ENCODE measurements at regions not wholly inside any gene's neighbourhood (a gene's known extent, or its start where the extent isn't known, plus 50 kb on each side); places are given as distances from the start of the nearest gene placed in this dataset.
"Not testable (repeated sequence)": the region's sequence is repeated elsewhere in the genome, so short reads cannot be mapped to it uniquely, and the experiment has no call there.

DNA sequence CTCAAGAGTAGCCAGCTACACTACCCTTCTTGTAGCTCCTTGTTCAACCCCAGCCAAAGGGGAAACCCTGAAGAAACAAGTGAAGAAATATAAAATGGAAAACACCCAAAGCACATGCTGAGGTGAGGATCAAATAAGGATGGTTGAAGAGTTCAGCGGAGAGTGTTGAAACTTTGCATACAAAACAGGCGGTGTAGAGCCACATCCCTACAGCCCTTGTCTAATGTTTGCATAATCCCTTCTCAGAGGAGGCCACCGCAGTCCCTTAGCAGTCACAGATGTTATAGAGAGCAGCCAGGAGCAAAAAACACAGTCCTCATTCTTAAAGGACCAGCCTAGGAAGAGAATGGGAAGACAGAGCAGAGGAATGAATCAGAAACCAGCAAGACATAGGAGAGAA lies 350.7 kb upstream of the SASH1 start:
- TF ChIP-seq, protein P1, sequence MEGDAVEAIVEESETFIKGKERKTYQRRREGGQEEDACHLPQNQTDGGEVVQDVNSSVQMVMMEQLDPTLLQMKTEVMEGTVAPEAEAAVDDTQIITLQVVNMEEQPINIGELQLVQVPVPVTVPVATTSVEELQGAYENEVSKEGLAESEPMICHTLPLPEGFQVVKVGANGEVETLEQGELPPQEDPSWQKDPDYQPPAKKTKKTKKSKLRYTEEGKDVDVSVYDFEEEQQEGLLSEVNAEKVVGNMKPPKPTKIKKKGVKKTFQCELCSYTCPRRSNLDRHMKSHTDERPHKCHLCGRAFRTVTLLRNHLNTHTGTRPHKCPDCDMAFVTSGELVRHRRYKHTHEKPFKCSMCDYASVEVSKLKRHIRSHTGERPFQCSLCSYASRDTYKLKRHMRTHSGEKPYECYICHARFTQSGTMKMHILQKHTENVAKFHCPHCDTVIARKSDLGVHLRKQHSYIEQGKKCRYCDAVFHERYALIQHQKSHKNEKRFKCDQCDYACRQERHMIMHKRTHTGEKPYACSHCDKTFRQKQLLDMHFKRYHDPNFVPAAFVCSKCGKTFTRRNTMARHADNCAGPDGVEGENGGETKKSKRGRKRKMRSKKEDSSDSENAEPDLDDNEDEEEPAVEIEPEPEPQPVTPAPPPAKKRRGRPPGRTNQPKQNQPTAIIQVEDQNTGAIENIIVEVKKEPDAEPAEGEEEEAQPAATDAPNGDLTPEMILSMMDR (IDR thresholded peaks at IDR 0.05), result no peak
- intact Hi-C loops (cut with DNase I), result no loop called here
- no peak for DNase-seq
- Histone ChIP-seq H3K4me1 (no peaks in the 10 kb centered on the region), H3K27ac (no peak overlapping the region), H3K9ac (ENCODE audit: low read depth in 2 of 2, low read length in 2 of 2) (no peak overlapping the region), H3K36me3 (no peaks in the 10 kb centered on the region), H3K4me3 (no peak overlapping the region), H3K9me3 (no peaks in the 10 kb centered on the region), H3K27me3 (no peaks in the 10 kb centered on the region)

DNA sequence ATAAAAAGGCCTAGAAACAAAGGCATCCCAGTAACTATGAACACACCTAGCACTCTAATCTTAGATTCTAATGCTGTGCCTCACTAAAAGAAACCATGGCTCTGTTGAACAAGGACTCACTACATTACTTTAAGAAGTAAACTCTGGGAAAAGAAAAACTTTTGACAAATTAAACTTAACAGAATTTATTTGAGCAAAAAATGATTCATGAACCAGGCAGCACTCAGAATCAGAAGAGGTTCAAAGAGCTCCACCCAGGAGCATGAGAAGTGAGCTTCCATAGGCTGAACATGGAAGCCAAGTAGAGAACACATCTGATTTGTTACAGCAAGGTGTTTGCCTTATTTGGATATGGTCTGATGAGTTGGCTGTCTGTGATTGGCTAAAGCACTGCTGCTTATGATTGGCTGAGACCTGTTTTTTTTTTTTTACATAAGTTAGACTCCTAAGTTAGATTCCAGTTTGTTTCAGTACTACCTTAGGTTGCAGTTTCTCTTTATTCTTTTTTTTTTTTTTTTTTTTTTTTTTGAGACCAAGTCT lies 343.6 kb upstream of the SASH1 start:
- H3K27me3 ChIP-seq, result no peaks in the 10 kb centered on the region
- H3K9me3 ChIP-seq, result no peaks in the 10 kb centered on the region
- no peaks in the 10 kb centered on the region for H3K36me3 ChIP-seq
- DNase-seq, result no peak
- no peak overlapping the region for H3K4me3 ChIP-seq
- TF ChIP-seq, protein P1 (IDR thresholded peaks at IDR 0.05), result no peak
- H3K4me1 ChIP-seq, result no peaks in the 10 kb centered on the region
- no peak overlapping the region for H3K9ac ChIP-seq (ENCODE audit: low read depth in 2 of 2, low read length in 2 of 2)
- intact Hi-C loops (cut with DNase I), result no loop called here
- no peak overlapping the region for H3K27ac ChIP-seq

DNA sequence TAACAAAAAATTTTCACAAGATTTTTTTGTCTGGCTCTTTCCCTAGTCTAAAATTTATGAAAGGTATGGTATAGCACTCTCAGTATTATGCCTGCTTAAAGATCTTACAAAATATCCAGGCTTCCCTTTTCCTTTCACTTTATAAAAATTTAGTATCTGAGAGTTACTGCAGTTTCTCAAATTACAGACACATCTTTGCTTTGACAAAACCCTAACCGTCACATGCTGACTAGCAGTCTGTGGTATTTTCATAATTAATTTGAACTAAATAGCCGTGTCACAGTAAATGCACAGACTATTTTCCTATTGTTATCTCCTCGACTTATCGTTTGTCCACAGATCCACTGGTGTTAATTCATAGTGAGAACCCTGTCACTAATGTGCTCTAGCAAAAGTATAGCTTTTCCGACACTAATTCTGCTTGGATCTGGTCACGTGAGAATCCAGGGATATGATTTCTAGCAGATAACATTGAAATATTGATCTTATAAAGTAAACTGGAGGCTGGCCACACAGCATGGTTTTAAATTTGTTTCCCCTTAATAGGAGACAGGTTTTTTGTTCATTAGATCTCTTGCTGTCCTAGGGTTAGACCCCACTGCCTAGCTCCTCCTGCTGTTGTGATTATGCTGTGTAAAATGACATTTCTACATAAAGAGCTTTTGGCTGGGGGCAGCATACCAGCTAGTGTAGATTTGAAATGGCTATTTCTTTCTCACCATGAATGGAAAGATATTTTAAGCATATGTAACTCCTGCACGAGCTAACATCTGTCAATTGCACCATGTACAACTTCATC lies 340.6 kb upstream of the SASH1 start:
- no peak overlapping the region for H3K4me3 ChIP-seq
- no peaks in the 10 kb centered on the region for H3K9me3 ChIP-seq
- H3K4me1 ChIP-seq, result no peaks in the 10 kb centered on the region
- TF ChIP-seq, protein P1 (IDR thresholded peaks at IDR 0.05), result no peak
- intact Hi-C loops (cut with DNase I), result no loop called here
- no peak for DNase-seq
- no peak overlapping the region for H3K9ac ChIP-seq (ENCODE audit: low read depth in 2 of 2, low read length in 2 of 2)
- H3K27me3 ChIP-seq, result no peaks in the 10 kb centered on the region
- H3K36me3 ChIP-seq, result no peaks in the 10 kb centered on the region
- H3K27ac ChIP-seq, result no peak overlapping the region

DNA sequence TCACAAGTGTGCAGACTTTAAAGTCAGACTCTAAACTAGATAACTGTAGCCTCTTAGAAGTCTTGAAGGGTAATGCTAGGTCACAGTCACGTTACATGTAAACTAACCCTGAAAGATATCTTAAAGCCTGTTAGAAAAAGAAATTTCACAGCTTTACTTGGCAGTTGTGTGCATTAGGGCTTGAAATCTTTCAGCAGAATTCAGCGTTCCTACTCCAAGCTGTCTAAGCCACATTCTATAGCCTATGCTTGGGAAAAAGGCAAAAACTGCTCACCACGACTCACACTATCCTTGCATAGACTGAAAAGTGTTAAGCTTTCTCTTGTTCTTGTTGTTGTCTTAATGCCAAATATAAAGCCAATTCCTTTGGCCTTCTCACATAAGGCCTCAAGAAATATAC lies 338.0 kb upstream of the SASH1 start:
- Histone ChIP-seq H3K9ac (ENCODE audit: low read depth in 2 of 2, low read length in 2 of 2) (no peak overlapping the region), H3K27ac (no peak overlapping the region), H3K4me1 (no peaks in the 10 kb centered on the region), H3K9me3 (no peaks in the 10 kb centered on the region), H3K36me3 (no peaks in the 10 kb centered on the region), H3K27me3 (no peaks in the 10 kb centered on the region), H3K4me3 (no peak overlapping the region)
- intact Hi-C loops (cut with DNase I), result no loop called here
- TF ChIP-seq, protein P1 (IDR thresholded peaks at IDR 0.05), result no peak
- DNase-seq, result no peak

DNA sequence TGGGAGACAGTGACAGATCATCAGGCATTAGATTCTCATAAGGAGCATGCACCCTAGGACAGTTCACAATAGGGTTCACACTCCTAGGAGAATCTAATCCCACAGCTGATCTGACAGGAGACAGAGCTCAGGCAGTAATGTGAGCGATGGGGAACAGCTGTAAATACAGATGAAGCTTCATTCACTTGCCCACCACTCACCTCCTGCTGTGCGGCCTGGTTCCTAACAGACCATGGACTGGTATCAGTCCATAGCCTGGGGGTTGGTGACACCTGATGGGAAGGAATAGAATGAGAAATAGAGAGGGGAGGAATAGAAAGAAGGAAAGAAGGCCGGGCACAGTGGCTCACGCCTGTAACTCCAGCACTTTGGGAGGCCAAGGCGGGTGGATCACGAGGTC lies 336.8 kb upstream of the SASH1 start:
- no peaks in the 10 kb centered on the region for H3K36me3 ChIP-seq
- H3K4me1 ChIP-seq, result no peaks in the 10 kb centered on the region

DNA sequence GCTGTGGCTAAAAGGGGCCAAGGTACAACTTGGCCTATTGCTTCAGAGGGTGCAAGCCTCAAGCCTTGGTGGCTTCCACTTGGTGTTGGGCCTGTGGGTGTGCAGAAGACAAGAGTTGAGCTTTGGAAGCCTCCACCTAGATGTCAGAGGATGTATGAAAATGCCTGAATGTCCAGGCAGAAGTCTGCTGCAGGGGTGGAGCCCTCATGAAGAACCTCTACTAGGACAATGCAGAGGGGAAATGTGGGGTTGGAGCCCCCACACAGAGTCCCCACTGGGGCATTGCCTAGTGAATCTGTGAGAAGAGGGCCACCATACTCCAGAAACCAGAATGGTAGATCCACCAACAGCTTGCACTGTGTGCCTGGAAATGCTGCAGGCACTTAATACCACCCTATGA lies 332.1 kb upstream of the SASH1 start:
- H3K36me3 ChIP-seq; H3K27me3 ChIP-seq; H3K27ac ChIP-seq; DNase-seq; H3K9me3 ChIP-seq; H3K4me3 ChIP-seq; intact Hi-C loops (cut with DNase I); H3K4me1 ChIP-seq; H3K9ac ChIP-seq (ENCODE audit: low read depth in 2 of 2, low read length in 2 of 2): not testable (repeated sequence)

More for the DNA sequence above, 336.8 kb upstream of the SASH1 start:
- no peak overlapping the region for H3K9ac ChIP-seq (ENCODE audit: low read depth in 2 of 2, low read length in 2 of 2)
- no peak overlapping the region for H3K27ac ChIP-seq
- no peaks in the 10 kb centered on the region for H3K9me3 ChIP-seq
- DNase-seq, result no peak
- H3K4me3 ChIP-seq, result no peak overlapping the region
- TF ChIP-seq, protein P1 (IDR thresholded peaks at IDR 0.05), result no peak
- intact Hi-C loops (cut with DNase I), result no loop called here
- no peaks in the 10 kb centered on the region for H3K27me3 ChIP-seq

All from colonic mucosa (tissue), 4 donors.